ENCODE measurements at regions not wholly inside any gene's neighbourhood (a gene's known extent, or its start where the extent isn't known, plus 50 kb on each side); places are given as distances from the start of the nearest gene placed in this dataset.

- H4K20me1 ChIP-seq (ENCODE audit: insufficient read depth), result no peaks in the 10 kb centered on the region
- WGBS (ENCODE audit: low lambda C conversion rate), result 7% methylated on average over 4 of the region's 4 CpGs
- no peaks in the 10 kb centered on the region for H3K4me1 ChIP-seq (ENCODE audit: control insufficient read depth in 1 of 2, insufficient read depth in 2 of 2, low read depth in 1 of 2, low read length in 1 of 2)
Measured at GRCh38 chr2:123958011-123958410, 67.1 kb upstream of the CNTNAP5 start.

DNA sequence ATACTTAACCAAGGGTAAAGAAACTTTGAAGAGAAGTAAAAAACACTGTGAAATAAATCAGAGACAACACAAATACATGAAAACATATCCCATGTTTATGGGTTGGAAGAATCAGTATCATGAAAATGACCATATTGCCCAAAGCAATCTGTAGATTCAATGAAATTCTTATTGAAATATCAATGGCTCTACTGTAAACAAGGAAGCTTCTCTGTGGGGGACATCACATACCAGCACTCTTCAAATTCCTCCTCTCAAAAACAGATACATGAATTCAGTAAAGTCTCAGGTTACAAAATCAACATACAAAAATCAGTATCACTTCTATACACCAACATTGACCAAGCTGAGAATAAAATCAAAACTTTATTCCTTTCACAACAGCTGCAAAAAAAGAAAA, 63.5 kb upstream of the CNTNAP5 start:
- Histone ChIP-seq H3K4me3 (ENCODE audit: low read depth in 2 of 2, low read length in 1 of 2) (no peak overlapping the region), H3K9me2 (0 out of 2 replicates have a peak, but pooled peaks cover 3% of the 10 kb centered on the region), H2AFZ (ENCODE audit: low read depth) (no peak overlapping the region), H3K36me3 (replicated peaks in 1 of 2; ENCODE audit: control insufficient read depth in 1 of 2, insufficient read depth in 2 of 2, low read length in 1 of 2) (no peaks in the 10 kb centered on the region), H3K4me2 (no peak overlapping the region), H3K27me3 (ENCODE audit: insufficient read depth) (no peaks in the 10 kb centered on the region), H3K9me3 (0 out of 2 replicates have a peak, but pooled peaks cover 4% of the 10 kb centered on the region), H3K27ac (ENCODE audit: low read depth in 2 of 2, low read length in 1 of 2) (no peak overlapping the region), H3F3A (replicated peaks; ENCODE audit: insufficient read depth) (no peaks in the 10 kb centered on the region), H3K9ac (no peak overlapping the region), H3K79me2 (ENCODE audit: insufficient read depth) (no peaks in the 10 kb centered on the region), H4K20me1 (ENCODE audit: insufficient read depth) (no peaks in the 10 kb centered on the region), H3K4me1 (ENCODE audit: control insufficient read depth in 1 of 2, insufficient read depth in 2 of 2, low read depth in 1 of 2, low read length in 1 of 2) (no peaks in the 10 kb centered on the region)
- POLR2A ChIA-PET, result no interaction called here
- CTCF ChIA-PET, result no interaction called here
- no peak for DNase-seq
- TF ChIP-seq, protein P1, sequence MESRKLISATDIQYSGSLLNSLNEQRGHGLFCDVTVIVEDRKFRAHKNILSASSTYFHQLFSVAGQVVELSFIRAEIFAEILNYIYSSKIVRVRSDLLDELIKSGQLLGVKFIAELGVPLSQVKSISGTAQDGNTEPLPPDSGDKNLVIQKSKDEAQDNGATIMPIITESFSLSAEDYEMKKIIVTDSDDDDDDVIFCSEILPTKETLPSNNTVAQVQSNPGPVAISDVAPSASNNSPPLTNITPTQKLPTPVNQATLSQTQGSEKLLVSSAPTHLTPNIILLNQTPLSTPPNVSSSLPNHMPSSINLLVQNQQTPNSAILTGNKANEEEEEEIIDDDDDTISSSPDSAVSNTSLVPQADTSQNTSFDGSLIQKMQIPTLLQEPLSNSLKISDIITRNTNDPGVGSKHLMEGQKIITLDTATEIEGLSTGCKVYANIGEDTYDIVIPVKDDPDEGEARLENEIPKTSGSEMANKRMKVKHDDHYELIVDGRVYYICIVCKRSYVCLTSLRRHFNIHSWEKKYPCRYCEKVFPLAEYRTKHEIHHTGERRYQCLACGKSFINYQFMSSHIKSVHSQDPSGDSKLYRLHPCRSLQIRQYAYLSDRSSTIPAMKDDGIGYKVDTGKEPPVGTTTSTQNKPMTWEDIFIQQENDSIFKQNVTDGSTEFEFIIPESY (IDR thresholded peaks at IDR 0.05; ENCODE audit: borderline replicate concordance, low read depth), result no peak
- no peak for TF ChIP-seq GABPA (IDR thresholded peaks at IDR 0.05; ENCODE audit: low read depth)
- no peak for TF ChIP-seq JUND (IDR thresholded peaks at IDR 0.05)
- no peak for TF ChIP-seq FOXM1 (IDR thresholded peaks at IDR 0.05; ENCODE audit: low read depth)
- no peak for TF ChIP-seq NFIC (IDR thresholded peaks at IDR 0.05; ENCODE audit: borderline replicate concordance)
- no peak for TF ChIP-seq CHD2 (IDR thresholded peaks at IDR 0.05; ENCODE audit: low read length, partially characterized antibody)
- TF ChIP-seq TAF1 (IDR thresholded peaks at IDR 0.05; ENCODE audit: borderline replicate concordance, low read depth, low read length), result no peak
- TF ChIP-seq FOSL2 (IDR thresholded peaks at IDR 0.05; ENCODE audit: borderline replicate concordance, low read depth), result no peak
- no peak for TF ChIP-seq FOXJ3 (CRISPR knock-in tag; IDR thresholded peaks at IDR 0.05)
- no peak for TF ChIP-seq SMC3 (IDR thresholded peaks at IDR 0.05; ENCODE audit: low read depth, low read length)
- TF ChIP-seq EZH2phosphoT487 (IDR thresholded peaks at IDR 0.05; ENCODE audit: borderline replicate concordance, low read depth), result no peak
- no peak for TF ChIP-seq GATA2 (CRISPR knock-in tag; IDR thresholded peaks at IDR 0.05)
- TF ChIP-seq EP300 (IDR thresholded peaks at IDR 0.05; ENCODE audit: borderline replicate concordance in 1 of 2, low read depth in 1 of 2, low read length in 1 of 2), result no peak

More at GRCh38 chr2:123958011-123958410, 67.1 kb upstream of the CNTNAP5 start:
- H3K36me3 ChIP-seq (replicated peaks in 1 of 2; ENCODE audit: control insufficient read depth in 1 of 2, insufficient read depth in 2 of 2, low read length in 1 of 2), result no peaks in the 10 kb centered on the region
- H3K4me2 ChIP-seq, result no peak overlapping the region
- no peaks in the 10 kb centered on the region for H3K27me3 ChIP-seq (ENCODE audit: insufficient read depth)
- no peak overlapping the region for H2AFZ ChIP-seq (ENCODE audit: low read depth)
- H3F3A ChIP-seq (replicated peaks; ENCODE audit: insufficient read depth), result no peaks in the 10 kb centered on the region
- no peaks in the 10 kb centered on the region for H3K9me2 ChIP-seq
- DNase-seq, result no peak
- 0 out of 2 replicates have a peak, but pooled peaks cover 4% of the 10 kb centered on the region for H3K9me3 ChIP-seq
- H3K9ac ChIP-seq, result no peak overlapping the region
- H3K79me2 ChIP-seq (ENCODE audit: insufficient read depth), result no peaks in the 10 kb centered on the region
- ChIA-PET CTCF (interaction anchor here (0.7 kb wide), 1 partner anchor 15 kb away, joined by 3 read pairs; no protein-coding TSS in a partner anchor), POLR2A (no interaction called here)
- no peak overlapping the region for H3K4me3 ChIP-seq (ENCODE audit: low read depth in 2 of 2, low read length in 1 of 2)
- TF ChIP-seq GABPA (IDR thresholded peaks at IDR 0.05; ENCODE audit: low read depth) (no peak), RFX5 (IDR thresholded peaks at IDR 0.05; ENCODE audit: low read length) (no peak), FOSL2 (IDR thresholded peaks at IDR 0.05; ENCODE audit: borderline replicate concordance, low read depth) (no peak), CTCF (IDR thresholded peaks at IDR 0.05) (no peak), RXRA (IDR thresholded peaks at IDR 0.05; ENCODE audit: borderline replicate concordance, low read depth) (no peak), RCOR1 (IDR thresholded peaks at IDR 0.05; ENCODE audit: low read length) (no peak), RAD21 (IDR thresholded peaks at IDR 0.05; ENCODE audit: low read length) (no peak), TEAD4 (IDR thresholded peaks at IDR 0.05; ENCODE audit: borderline replicate concordance, insufficient read depth) (no peak)
- TF ChIP-seq, protein P1 (IDR thresholded peaks at IDR 0.05; ENCODE audit: borderline replicate concordance, low read depth), result no peak
- no peak overlapping the region for H3K27ac ChIP-seq (ENCODE audit: low read depth in 2 of 2, low read length in 1 of 2)

Data from SK-N-SH (cell line).